ENCODE measurements at regions not wholly inside any gene's neighbourhood (a gene's known extent, or its start where the extent isn't known, plus 50 kb on each side); places are given as distances from the start of the nearest gene placed in this dataset.

DNA sequence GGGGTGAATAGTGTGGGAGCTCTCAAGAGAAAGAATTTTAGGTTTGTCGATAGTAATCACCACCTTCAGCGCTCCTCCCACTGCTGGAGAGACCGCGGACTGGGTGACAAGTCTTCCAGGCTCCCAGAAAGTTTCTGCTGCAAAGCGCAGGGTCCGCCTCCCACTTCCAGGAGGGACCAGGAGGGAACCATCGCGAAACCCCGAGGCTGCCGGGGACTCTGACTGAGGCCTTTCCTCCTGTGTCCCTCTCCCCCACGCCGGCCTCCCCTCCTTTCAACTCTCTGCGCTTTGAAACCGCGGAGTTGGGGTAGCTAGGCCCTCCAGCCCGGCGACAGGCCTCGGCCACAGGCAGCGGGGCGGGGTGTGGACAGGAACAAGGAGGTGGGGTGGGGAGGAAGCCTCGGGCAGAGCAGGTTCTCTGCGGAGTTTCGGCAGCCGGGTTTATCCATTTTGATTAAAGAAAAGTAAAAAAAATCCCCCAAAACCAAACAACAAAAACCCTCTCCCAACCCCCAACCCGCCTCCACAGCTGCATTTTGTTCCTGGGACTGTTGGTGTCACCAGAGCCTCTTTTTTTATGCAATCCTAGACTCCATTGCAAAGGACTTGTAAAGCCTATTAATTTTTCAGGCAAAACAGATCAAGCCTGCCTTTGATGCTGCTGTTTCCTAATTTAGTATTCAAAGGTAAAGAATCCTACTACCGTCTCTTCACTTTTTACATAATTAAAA lies 157.2 kb downstream of the TM9SF2 start:
- TF ChIP-seq CTCF (IDR thresholded peaks at IDR 0.05; ENCODE audit: low read depth, low read length) = no peak
- H3K4me3 ChIP-seq (ENCODE audit: low read depth, low read length) = no peak overlapping the region

DNA sequence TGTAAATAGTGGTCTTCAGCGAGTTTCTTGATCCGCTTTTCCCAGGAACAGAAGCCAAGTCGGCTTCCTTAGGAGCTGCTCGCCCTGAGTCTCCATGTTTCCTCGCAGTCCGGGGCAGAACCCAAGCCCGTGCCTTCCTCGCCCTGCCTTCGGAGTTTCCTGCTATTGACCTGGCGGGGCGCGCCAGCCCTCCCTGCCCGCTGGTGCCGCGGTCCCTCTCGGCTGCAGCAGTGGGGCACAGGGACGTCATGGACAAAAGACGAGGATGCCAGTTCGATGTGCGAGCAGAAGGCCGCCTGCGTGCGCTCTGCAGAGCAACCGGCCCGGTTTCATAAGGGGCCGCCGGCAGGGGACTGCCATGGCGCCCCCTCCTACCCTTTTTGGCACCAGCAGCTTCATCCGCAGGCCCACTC lies 156.6 kb downstream of the TM9SF2 start:
- H3K4me3 ChIP-seq (ENCODE audit: low read depth, low read length) = peak overlapping the region; percentile 8; the same call in 1 of the 2 replicates
- no peak for TF ChIP-seq CTCF (IDR thresholded peaks at IDR 0.05; ENCODE audit: low read depth, low read length)

GRCh38 chr13:99656844-99657381 lies 155.6 kb downstream of the TM9SF2 start:
- H3K4me3 ChIP-seq (ENCODE audit: low read depth, low read length) = no peak overlapping the region
- no peak for TF ChIP-seq CTCF (IDR thresholded peaks at IDR 0.05; ENCODE audit: low read depth, low read length)

DNA sequence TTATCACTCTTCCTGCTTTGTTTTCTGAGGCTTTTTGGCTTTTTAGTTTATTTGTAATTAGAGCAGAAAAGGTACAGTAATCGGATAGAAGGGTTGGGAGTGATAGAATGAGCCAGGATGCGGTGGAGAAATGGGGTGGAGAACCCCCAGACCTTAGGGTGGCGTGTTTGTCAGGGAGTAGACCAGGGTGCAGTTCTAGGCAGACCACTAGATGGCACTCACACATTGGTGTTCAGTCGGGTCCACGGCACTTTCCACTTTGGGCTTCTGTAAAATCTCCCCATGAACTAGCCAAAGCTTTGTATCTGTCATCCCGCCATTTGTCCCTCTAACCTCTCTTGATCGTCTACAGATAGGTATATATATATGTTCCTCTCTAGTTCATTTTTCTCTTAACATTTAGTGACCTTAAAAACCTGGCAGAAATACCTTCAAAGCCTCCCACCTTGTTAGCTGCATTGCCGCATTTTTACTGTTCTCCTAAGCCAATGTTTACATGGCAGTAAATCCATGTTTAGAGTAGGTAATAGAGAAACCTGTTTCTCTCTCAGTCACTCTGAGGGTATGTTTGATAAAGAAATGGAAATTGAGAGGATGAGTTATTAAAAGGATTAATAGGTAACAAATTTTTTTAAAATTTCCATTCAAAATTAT lies 154.9 kb downstream of the TM9SF2 start:
- no peak overlapping the region for H3K4me3 ChIP-seq (ENCODE audit: low read depth, low read length)
- peak; percentile 92 for TF ChIP-seq CTCF (IDR thresholded peaks at IDR 0.05; ENCODE audit: low read depth, low read length)

GRCh38 chr13:99655351-99656091 lies 154.2 kb downstream of the TM9SF2 start:
- no peak for TF ChIP-seq CTCF (IDR thresholded peaks at IDR 0.05; ENCODE audit: low read depth, low read length)
- no peak overlapping the region for H3K4me3 ChIP-seq (ENCODE audit: low read depth, low read length)

DNA sequence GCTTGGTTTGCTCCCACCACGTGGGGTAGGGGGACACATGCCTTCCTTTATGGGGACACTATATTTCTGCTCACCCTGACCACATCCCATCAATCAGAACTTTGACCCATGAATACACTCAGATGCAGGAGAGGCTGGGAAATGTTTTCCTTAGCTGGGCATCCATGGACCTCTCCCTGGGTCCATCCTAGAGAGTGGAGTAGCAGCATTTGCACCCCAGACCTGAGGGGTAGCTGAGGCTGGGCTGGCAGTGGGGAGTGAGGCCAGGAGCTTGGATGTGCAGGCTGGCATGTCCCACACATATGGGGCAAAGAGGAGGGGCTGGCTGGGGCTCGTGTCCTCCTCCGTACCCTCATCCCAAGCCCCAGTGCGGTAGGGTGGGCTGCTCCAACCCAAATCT lies 152.8 kb downstream of the TM9SF2 start:
- no peak overlapping the region for H3K4me3 ChIP-seq (ENCODE audit: low read depth, low read length)
- no peak for TF ChIP-seq CTCF (IDR thresholded peaks at IDR 0.05; ENCODE audit: low read depth, low read length)

Data from WI38 (cell line).